ENCODE measurements at regions not wholly inside any gene's neighbourhood (a gene's known extent, or its start where the extent isn't known, plus 50 kb on each side); places are given as distances from the start of the nearest gene placed in this dataset.
"Not testable (repeated sequence)": the region's sequence is repeated elsewhere in the genome, so short reads cannot be mapped to it uniquely, and the experiment has no call there.

DNA sequence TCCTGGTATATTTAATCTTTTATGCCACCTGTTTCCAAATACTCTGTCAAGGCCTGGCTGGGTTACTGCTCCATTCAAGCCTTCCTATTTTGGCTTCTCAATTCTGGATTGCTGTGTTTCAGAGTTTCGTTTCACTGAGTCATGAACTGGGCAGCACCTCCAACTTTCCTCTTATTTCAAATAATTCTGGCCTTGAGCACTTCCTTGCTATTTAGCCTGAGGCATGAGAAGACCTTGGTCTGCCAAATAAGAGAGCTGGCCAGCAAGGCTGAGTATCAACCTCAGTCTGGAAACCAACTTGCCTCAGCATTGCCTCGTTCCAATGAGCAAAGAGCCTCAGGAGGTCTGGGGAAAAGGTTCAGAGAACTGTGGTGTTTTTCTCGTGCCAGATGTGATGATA is 66.6 kb downstream of the TNFAIP3 start:
- no peak overlapping the region for H3K4me3 ChIP-seq (ENCODE audit: control insufficient read depth, low read depth, low read length)
- TF ChIP-seq CTCF (conservative IDR thresholded peaks at IDR 0.05; ENCODE audit: control insufficient read depth, insufficient read depth, low read depth, low read length): no peak
- DNase-seq (ENCODE audit: low read depth): peak; percentile 93

GRCh38 chr6:137936798-137937197 is 69.7 kb downstream of the TNFAIP3 start:
- TF ChIP-seq CTCF (conservative IDR thresholded peaks at IDR 0.05; ENCODE audit: control insufficient read depth, insufficient read depth, low read depth, low read length): no peak
- H3K4me3 ChIP-seq (ENCODE audit: control insufficient read depth, low read depth, low read length): no peak overlapping the region
- DNase-seq (ENCODE audit: low read depth): no peak

DNA sequence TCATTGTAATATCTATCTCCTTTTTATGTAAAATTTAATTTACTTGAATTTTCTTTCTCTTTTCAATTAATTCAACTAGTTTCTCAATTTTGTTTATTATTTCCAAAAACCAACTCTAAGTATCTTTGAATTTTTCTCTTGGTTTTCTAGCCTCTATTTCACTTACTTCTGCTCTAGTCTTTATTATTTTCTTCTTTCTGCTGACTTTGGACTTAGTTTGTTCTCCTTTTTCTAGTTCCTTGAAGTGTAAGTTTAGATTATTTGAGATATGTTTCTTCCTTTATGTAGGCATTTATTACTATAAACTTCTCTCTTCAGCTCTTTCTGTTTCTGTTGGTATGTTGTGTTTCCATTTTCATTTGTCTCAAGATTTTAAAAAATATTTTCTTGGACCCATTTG is 70.8 kb downstream of the TNFAIP3 start:
- no peak for DNase-seq (ENCODE audit: low read depth)
- no peak overlapping the region for H3K4me3 ChIP-seq (ENCODE audit: control insufficient read depth, low read depth, low read length)
- no peak for TF ChIP-seq CTCF (conservative IDR thresholded peaks at IDR 0.05; ENCODE audit: control insufficient read depth, insufficient read depth, low read depth, low read length)

DNA sequence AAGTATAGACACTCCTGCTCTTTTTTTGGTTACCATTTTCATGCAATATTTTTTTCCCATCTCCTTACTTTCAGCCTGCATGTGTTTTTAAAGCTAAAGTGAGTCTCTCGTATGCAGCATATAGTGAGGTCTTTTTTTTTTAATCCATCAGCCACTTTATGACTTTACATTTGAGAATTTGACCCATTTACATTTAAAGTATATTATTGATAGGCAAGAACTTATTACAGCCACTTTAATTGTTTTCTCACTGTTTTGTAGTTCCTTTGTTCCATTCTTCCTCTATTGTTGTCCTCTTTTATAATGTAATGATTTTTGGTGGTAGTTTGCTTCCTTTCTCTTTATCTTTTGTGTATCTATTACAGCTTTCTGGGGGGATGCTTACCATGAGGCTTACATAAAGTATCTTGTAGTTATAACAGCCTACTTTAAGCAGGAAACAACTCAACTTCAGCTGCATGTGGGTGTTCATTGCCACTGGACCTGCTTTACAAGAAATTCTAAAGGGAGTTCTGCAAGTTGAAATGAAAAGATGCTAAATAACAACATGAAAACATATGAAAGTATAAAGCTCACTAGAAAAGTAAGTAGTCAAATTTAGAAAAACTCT is 71.8 kb downstream of the TNFAIP3 start:
- TF ChIP-seq CTCF (conservative IDR thresholded peaks at IDR 0.05; ENCODE audit: control insufficient read depth, insufficient read depth, low read depth, low read length): no peak
- H3K4me3 ChIP-seq (ENCODE audit: control insufficient read depth, low read depth, low read length): no peak overlapping the region
- DNase-seq (ENCODE audit: low read depth): no peak

- no peak for TF ChIP-seq CTCF (conservative IDR thresholded peaks at IDR 0.05; ENCODE audit: control insufficient read depth, insufficient read depth, low read depth, low read length)
- DNase-seq (ENCODE audit: low read depth): no peak
- no peak overlapping the region for H3K4me3 ChIP-seq (ENCODE audit: control insufficient read depth, low read depth, low read length)
Observed at GRCh38 chr6:137941995-137942394, 74.9 kb downstream of the TNFAIP3 start.

DNA sequence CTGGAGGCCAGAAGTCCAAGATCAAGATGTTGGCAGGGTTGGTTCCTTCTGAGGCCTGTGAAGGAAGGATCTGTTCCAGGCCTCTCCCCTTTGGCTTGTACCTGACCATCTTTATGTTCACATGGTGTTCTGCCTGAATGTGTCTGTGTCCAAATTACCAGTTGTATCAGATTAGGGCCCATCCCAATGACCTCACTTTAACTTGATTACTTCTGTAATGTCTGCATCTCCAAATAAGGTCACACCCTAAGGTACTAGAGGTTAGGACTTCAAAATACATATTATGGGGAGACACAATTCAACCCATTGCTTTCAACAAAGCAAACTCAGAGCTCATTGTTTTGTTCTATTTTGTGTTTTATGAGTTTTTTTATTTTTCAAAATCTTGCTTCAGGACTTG is 75.7 kb downstream of the TNFAIP3 start:
- no peak for DNase-seq (ENCODE audit: low read depth)
- H3K4me3 ChIP-seq (ENCODE audit: control insufficient read depth, low read depth, low read length): no peak overlapping the region
- no peak for TF ChIP-seq CTCF (conservative IDR thresholded peaks at IDR 0.05; ENCODE audit: control insufficient read depth, insufficient read depth, low read depth, low read length)

DNA sequence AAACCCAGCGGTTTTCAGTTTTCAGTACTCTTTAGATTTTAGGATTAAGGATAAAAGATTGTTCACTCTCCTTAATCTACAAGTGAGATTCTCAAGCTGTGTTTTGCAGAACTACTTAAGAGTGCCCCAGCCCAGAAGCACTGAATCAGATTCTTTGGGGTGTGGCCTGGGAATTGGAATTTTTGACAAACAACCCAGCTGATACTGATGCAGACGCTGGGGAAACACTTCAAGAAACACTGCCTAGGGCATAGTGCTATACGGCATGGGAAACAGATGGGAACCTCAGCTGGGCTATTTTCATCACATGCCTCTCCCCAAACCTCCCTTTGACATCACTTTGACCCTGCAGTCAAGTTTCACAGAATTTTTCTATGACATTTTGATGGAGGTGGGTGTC is 77.3 kb downstream of the TNFAIP3 start:
- DNase-seq (ENCODE audit: low read depth): peak; percentile 34
- H3K4me3 ChIP-seq (ENCODE audit: control insufficient read depth, low read depth, low read length): not testable (repeated sequence)

Data from fibroblast of mammary gland (primary cell).